Smooth muscle cell (in vitro differentiated cells): ENCODE measurements at regions not wholly inside any gene's neighbourhood (a gene's known extent, or its start where the extent isn't known, plus 50 kb on each side); places are given as distances from the start of the nearest gene placed in this dataset.

Source experiments
- DNase-seq: peaks from one replicate; lab custom pipeline; 2025; ENCODE audit not compliant: unreplicated experiment; lab: John Stamatoyannopoulos, UW
- H2AFZ ChIP-seq: fragments of 200-600 bp; sonication (generic); 2 replicates; pipeline ENCODE4 v1.6.0; 2016; ENCODE audit warnings: antibody characterized with exemption, low read depth, mild to moderate bottlenecking
- H3F3A ChIP-seq: fragments of 200-600 bp; sonication (generic); 2 replicates; pipeline ENCODE4 v1.6.0; 2017; ENCODE audit warnings: antibody characterized with exemption, low read depth
- H3K27ac ChIP-seq: fragments of 200-600 bp; sonication (generic); 2 replicates; pipeline ENCODE4 v1.5.1; 2016; ENCODE audit warnings: low read depth, mild to moderate bottlenecking
- H3K27me3 ChIP-seq: fragments of 200-600 bp; sonication (generic); 2 replicates; pipeline ENCODE4 v1.6.1; 2016; ENCODE audit warnings: low read depth, mild to moderate bottlenecking
- H3K36me3 ChIP-seq: fragments of 200-600 bp; sonication (generic); 2 replicates; pipeline ENCODE4 v1.5.1; 2016; ENCODE audit warnings: low read depth
- H3K4me1 ChIP-seq: fragments of 200-600 bp; sonication (generic); 2 replicates; pipeline ENCODE4 v1.5.1; 2016; ENCODE audit warnings: low read depth
- H3K4me2 ChIP-seq: fragments of 200-600 bp; sonication (generic); 2 replicates; pipeline ENCODE4 v1.6.0; 2016; ENCODE audit warnings: mild to moderate bottlenecking
- H3K4me3 ChIP-seq: fragments of 200-600 bp; sonication (generic); 2 replicates; pipeline ENCODE4 v1.5.1; 2016; ENCODE audit warnings: mild to moderate bottlenecking
- H3K79me2 ChIP-seq: fragments of 200-600 bp; sonication (generic); 2 replicates; pipeline ENCODE4 v1.6.0; 2016; ENCODE audit warnings: low read depth, mild to moderate bottlenecking
- H3K9ac ChIP-seq: fragments of 200-600 bp; sonication (generic); 2 replicates; pipeline ENCODE4 v1.6.0; 2016; ENCODE audit warnings: low read depth
- H3K9me3 ChIP-seq: fragments of 200-600 bp; sonication (generic); replicated peaks from 2 replicates; pipeline ENCODE4 v1.5.1; 2016; ENCODE audit warnings: low read depth
- H4K20me1 ChIP-seq: fragments of 200-600 bp; sonication (generic); 2 replicates; pipeline ENCODE4 v1.6.0; 2016; ENCODE audit warnings: low read depth
- CTCF ChIP-seq: fragments of 200-600 bp; sonication (generic); IDR thresholded peaks from 2 replicates; pipeline ENCODE4 v1.5.1; 2017; ENCODE audit warnings: borderline replicate concordance, mild to moderate bottlenecking, antibody characterized with exemption; ENCODE audit not compliant: insufficient read depth, poor library complexity, severe bottlenecking
- WGBS: methylation state at CpG from one replicate; pipeline ENCODE4 v1.1.7; 2016; ENCODE audit warnings: low lambda C conversion rate; 5-methylcytosine and 5-hydroxymethylcytosine counted together

- Histone ChIP-seq H3K79me2 (no peaks in the 10 kb centered on the region), H4K20me1 (no peaks in the 10 kb centered on the region), H3K27me3 (no peaks in the 10 kb centered on the region), H3K27ac (no peak overlapping the region), H3K9me3 (no peaks in the 10 kb centered on the region), H3F3A (no peaks in the 10 kb centered on the region), H3K4me1 (no peaks in the 10 kb centered on the region), H3K9ac (no peak overlapping the region), H3K4me3 (no peak overlapping the region), H3K36me3 (no peaks in the 10 kb centered on the region), H2AFZ (peak overlapping the region; percentile 69), H3K4me2 (no peak overlapping the region)
- TF ChIP-seq CTCF: no peak
- DNase-seq: no peak
- WGBS: 19% methylated on average over 5 of the region's 5 CpGs
These were observed 838.1 kb upstream of the SEMA6D start for GRCh38 chr15:46879032-46879770.

- Histone ChIP-seq H2AFZ (no peak overlapping the region), H3K27ac (no peak overlapping the region), H3F3A (no peaks in the 10 kb centered on the region), H3K4me2 (no peak overlapping the region), H3K27me3 (no peaks in the 10 kb centered on the region), H3K9ac (no peak overlapping the region), H4K20me1 (no peaks in the 10 kb centered on the region), H3K4me3 (no peak overlapping the region), H3K4me1 (no peaks in the 10 kb centered on the region), H3K9me3 (no peaks in the 10 kb centered on the region), H3K36me3 (no peaks in the 10 kb centered on the region), H3K79me2 (no peaks in the 10 kb centered on the region)
- WGBS: 88% methylated on average over 2 of the region's 2 CpGs
- TF ChIP-seq CTCF: no peak
- DNase-seq: no peak
These were observed 836.5 kb upstream of the SEMA6D start for GRCh38 chr15:46880791-46881190.

- TF ChIP-seq CTCF: no peak
- no peaks in the 10 kb centered on the region for H3K36me3 ChIP-seq
- no peak overlapping the region for H3K4me3 ChIP-seq
- peaks cover 5% of the 10 kb centered on the region for H3F3A ChIP-seq
- peak overlapping the region; percentile 69 for H3K27ac ChIP-seq
- peak overlapping the region; percentile 52 for H2AFZ ChIP-seq
- no peaks in the 10 kb centered on the region for H3K9me3 ChIP-seq
- H3K4me2 ChIP-seq: peak overlapping the region; percentile 64
- H3K4me1 ChIP-seq: peaks cover 6% of the 10 kb centered on the region
- H4K20me1 ChIP-seq: no peaks in the 10 kb centered on the region
- 16% methylated on average over 4 of the region's 4 CpGs for WGBS
- H3K27me3 ChIP-seq: no peaks in the 10 kb centered on the region
- H3K79me2 ChIP-seq: no peaks in the 10 kb centered on the region
- H3K9ac ChIP-seq: no peak overlapping the region
- DNase-seq: no peak
These were observed 824.6 kb upstream of the SEMA6D start for GRCh38 chr15:46892621-46893160.

GRCh38 chr15:46894644-46895043, 822.7 kb upstream of the SEMA6D start:
- no peaks in the 10 kb centered on the region for H3K79me2 ChIP-seq
- 96% methylated on average over 10 of the region's 10 CpGs for WGBS
- DNase-seq: no peak

More at GRCh38 chr15:46894644-46895043, 822.7 kb upstream of the SEMA6D start:
- Histone ChIP-seq H3K9me3 (no peaks in the 10 kb centered on the region), H3K4me3 (no peak overlapping the region), H4K20me1 (no peaks in the 10 kb centered on the region), H3K27ac (no peak overlapping the region), H3F3A (peaks cover 5% of the 10 kb centered on the region), H3K27me3 (no peaks in the 10 kb centered on the region), H3K9ac (no peak overlapping the region), H3K36me3 (no peaks in the 10 kb centered on the region), H3K4me2 (no peak overlapping the region), H3K4me1 (peaks cover 6% of the 10 kb centered on the region), H2AFZ (no peak overlapping the region)
- TF ChIP-seq CTCF: no peak
